ENCODE measurements at regions not wholly inside any gene's neighbourhood (a gene's known extent, or its start where the extent isn't known, plus 50 kb on each side); places are given as distances from the start of the nearest gene placed in this dataset.

DNA sequence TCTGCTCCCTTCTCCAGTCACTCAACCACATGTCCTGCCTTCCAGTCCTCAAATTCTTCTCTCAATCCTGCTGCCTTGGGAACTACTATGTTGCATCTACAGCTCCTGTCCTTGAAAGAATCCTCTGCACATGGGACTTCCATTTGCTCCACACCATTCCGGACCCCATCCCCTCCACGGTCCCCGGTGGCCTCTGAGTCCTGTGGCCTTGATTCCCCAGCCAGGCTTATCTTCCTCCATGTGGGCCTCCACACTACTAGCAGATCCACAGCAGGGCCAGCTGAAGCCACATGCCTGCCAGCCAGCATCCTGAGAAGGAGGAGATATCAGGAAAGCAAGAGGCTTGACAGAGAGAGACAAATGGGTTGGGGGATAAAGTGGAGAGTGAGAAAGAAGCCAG is 1323.8 kb downstream of the UQCRFS1 start:
- Mint-ChIP-seq H3K4me3 (no peak overlapping the region), H3K36me3 (no peaks in the 10 kb centered on the region), H3K27ac (no peak overlapping the region), H3K27me3 (no peaks in the 10 kb centered on the region), H3K4me1 (ENCODE audit: low read depth in 2 of 2) (no peaks in the 10 kb centered on the region), H3K9me3 (peaks cover 16% of the 10 kb centered on the region)
- ATAC-seq (no peak), DNase-seq (ENCODE audit: low spot score) (no peak)

DNA sequence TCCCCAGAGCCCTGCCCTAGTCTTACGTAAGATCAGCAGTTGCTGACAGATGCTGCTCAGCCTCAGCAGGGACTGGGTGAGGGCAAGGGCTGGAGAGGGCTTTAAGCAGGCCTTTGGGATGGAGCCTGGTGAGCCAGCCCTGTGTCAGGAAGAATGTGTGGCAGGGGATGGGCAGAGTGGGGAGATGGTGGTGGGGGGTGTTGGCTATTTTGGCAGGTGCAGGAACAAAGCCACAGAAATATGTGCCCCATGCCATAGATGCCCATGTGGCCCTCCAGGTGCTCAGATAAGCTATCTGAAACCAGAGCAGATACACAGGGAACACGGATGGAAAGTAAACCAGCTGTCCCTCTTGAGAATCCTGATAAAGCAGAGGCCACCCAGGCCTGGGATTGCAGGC is 1325.0 kb downstream of the UQCRFS1 start:
- no peaks in the 10 kb centered on the region for H3K36me3 Mint-ChIP-seq
- no peak for ATAC-seq
- no peak overlapping the region for H3K27ac Mint-ChIP-seq
- DNase-seq (ENCODE audit: low spot score) = no peak
- no peaks in the 10 kb centered on the region for H3K27me3 Mint-ChIP-seq
- peaks cover 15% of the 10 kb centered on the region for H3K9me3 Mint-ChIP-seq
- H3K4me1 Mint-ChIP-seq (ENCODE audit: low read depth in 2 of 2) = no peaks in the 10 kb centered on the region
- no peak overlapping the region for H3K4me3 Mint-ChIP-seq

GRCh38 chr19:27885359-27885758 is 1327.6 kb downstream of the UQCRFS1 start:
- Mint-ChIP-seq H3K27me3 (no peaks in the 10 kb centered on the region), H3K36me3 (no peaks in the 10 kb centered on the region), H3K27ac (no peak overlapping the region), H3K4me3 (no peak overlapping the region), H3K9me3 (peaks cover 20% of the 10 kb centered on the region), H3K4me1 (ENCODE audit: low read depth in 2 of 2) (no peaks in the 10 kb centered on the region)
- no peak for ATAC-seq
- DNase-seq (ENCODE audit: low spot score) = no peak

GRCh38 chr19:27884376-27884775 is 1328.6 kb downstream of the UQCRFS1 start:
- Mint-ChIP-seq H3K4me3 (no peak overlapping the region), H3K9me3 (peaks cover 20% of the 10 kb centered on the region), H3K4me1 (ENCODE audit: low read depth in 2 of 2) (no peaks in the 10 kb centered on the region), H3K27me3 (no peaks in the 10 kb centered on the region), H3K27ac (no peak overlapping the region), H3K36me3 (no peaks in the 10 kb centered on the region)
- ATAC-seq (no peak), DNase-seq (ENCODE audit: low spot score) (no peak)

GRCh38 chr19:27881213-27881612 is 1331.7 kb downstream of the UQCRFS1 start:
- H3K4me3 Mint-ChIP-seq = no peak overlapping the region
- ATAC-seq (no peak), DNase-seq (ENCODE audit: low spot score) (no peak)
- H3K27ac Mint-ChIP-seq = no peak overlapping the region
- H3K9me3 Mint-ChIP-seq = peaks cover 28% of the 10 kb centered on the region
- no peaks in the 10 kb centered on the region for H3K4me1 Mint-ChIP-seq (ENCODE audit: low read depth in 2 of 2)
- no peaks in the 10 kb centered on the region for H3K36me3 Mint-ChIP-seq
- no peaks in the 10 kb centered on the region for H3K27me3 Mint-ChIP-seq

- DNase-seq (ENCODE audit: low spot score) = no peak
- H3K36me3 Mint-ChIP-seq = no peaks in the 10 kb centered on the region
- no peaks in the 10 kb centered on the region for H3K4me1 Mint-ChIP-seq (ENCODE audit: low read depth in 2 of 2)
- no peaks in the 10 kb centered on the region for H3K27me3 Mint-ChIP-seq
- no peak for ATAC-seq
- no peak overlapping the region for H3K4me3 Mint-ChIP-seq
- peaks cover 17% of the 10 kb centered on the region for H3K9me3 Mint-ChIP-seq
- H3K27ac Mint-ChIP-seq = no peak overlapping the region
Measured at GRCh38 chr19:27876976-27877512, 1335.9 kb downstream of the UQCRFS1 start.

- Mint-ChIP-seq H3K9me3 (peaks cover 18% of the 10 kb centered on the region), H3K27me3 (no peaks in the 10 kb centered on the region), H3K36me3 (no peaks in the 10 kb centered on the region), H3K4me3 (no peak overlapping the region), H3K4me1 (ENCODE audit: low read depth in 2 of 2) (no peaks in the 10 kb centered on the region), H3K27ac (no peak overlapping the region)
- ATAC-seq = no peak
- no peak for DNase-seq (ENCODE audit: low spot score)
Measured at GRCh38 chr19:27876489-27876888, 1336.5 kb downstream of the UQCRFS1 start.

DNA sequence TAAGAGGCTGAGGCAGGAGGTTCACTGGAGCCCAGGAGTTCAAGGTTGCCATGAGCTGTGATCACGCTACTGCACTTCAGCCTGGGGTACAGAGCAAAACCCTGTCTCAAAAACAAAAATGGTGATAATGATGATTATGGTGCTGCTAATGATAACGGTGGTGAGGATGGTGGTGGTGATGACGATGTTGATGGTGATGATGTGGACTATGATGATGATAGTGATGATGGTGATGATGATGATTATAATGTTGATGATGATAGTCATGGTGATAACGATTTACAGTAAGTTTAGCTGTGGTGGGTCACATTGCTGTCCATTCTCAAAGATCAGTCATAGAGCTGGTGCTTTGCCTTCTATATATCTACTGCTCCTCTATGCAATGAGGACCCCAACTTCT is 1340.6 kb downstream of the UQCRFS1 start:
- no peak overlapping the region for H3K4me3 Mint-ChIP-seq
- no peaks in the 10 kb centered on the region for H3K27me3 Mint-ChIP-seq
- ATAC-seq = no peak
- H3K9me3 Mint-ChIP-seq = peaks cover 8% of the 10 kb centered on the region
- H3K4me1 Mint-ChIP-seq (ENCODE audit: low read depth in 2 of 2) = no peaks in the 10 kb centered on the region
- H3K36me3 Mint-ChIP-seq = no peaks in the 10 kb centered on the region
- no peak for DNase-seq (ENCODE audit: low spot score)
- no peak overlapping the region for H3K27ac Mint-ChIP-seq

GRCh38 chr19:27870293-27870692 is 1342.7 kb downstream of the UQCRFS1 start:
- Mint-ChIP-seq H3K27me3 (no peaks in the 10 kb centered on the region), H3K4me3 (no peak overlapping the region), H3K27ac (no peak overlapping the region), H3K9me3 (peaks cover 13% of the 10 kb centered on the region), H3K4me1 (ENCODE audit: low read depth in 2 of 2) (no peaks in the 10 kb centered on the region), H3K36me3 (peaks cover 12% of the 10 kb centered on the region)
- no peak for ATAC-seq
- DNase-seq (ENCODE audit: low spot score) = no peak

DNA sequence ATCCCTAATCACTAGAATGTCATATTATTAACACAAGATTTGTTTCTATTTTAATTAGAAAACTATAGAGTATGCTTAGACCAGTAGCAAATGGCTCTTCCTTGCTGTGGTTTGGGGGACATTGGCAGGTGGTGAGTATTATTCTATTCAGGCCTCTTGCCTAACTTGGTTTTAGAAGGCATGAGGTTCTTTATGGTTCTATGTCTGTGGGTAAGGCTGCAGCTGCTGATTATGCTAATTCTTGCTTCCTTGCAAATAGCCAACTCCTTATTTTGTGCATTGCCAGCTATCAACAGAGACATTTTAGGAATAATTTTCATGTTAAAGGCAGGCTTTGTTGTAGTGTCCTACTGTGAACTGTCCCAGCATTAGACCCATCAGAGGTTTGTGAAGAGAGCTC is 1344.9 kb downstream of the UQCRFS1 start:
- H3K27ac Mint-ChIP-seq = no peak overlapping the region
- ATAC-seq (no peak), DNase-seq (ENCODE audit: low spot score) (no peak)
- H3K27me3 Mint-ChIP-seq = no peaks in the 10 kb centered on the region
- H3K4me1 Mint-ChIP-seq (ENCODE audit: low read depth in 2 of 2) = no peaks in the 10 kb centered on the region
- peaks cover 13% of the 10 kb centered on the region for H3K36me3 Mint-ChIP-seq
- peaks cover 13% of the 10 kb centered on the region for H3K9me3 Mint-ChIP-seq
- no peak overlapping the region for H3K4me3 Mint-ChIP-seq

DNA sequence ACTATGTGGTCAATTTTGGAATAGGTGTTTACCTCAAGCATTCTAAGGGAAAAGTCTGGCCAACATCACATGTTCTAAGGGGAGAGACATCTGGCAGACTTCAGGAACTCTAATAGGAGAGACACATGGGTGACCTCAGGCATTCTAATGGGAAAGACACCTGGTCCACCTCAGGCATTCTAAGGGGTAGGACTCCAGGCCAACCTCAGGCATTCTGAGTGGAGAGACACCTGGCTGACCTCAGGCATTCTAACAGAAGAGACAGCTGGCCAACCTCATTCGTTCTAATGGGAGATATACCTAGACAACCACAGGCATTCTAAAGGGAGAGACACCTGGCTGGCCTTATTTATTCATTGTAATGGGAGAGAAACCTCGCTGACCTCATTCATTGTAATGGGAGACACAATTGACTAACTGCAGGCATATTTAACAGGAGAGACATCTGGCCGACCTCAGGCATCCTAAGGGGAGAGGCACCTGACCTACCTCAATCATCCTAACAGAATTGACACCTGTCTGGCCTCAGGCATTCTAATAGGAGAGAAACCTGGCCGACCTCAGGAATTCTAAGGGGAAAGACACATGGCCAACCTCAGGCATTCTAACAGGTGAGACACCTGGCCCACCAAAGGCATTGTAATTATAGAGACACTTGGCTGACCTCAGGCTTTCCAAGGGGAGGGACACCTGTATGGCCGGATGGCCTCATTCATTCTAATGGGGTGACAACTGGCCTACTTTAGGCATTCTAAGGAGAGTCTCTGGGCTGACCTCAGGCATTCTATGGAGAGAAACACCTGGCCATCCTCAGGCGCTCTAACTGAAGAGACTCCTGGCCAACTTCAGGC is 1346.8 kb downstream of the UQCRFS1 start:
- Mint-ChIP-seq H3K27me3 (no peaks in the 10 kb centered on the region), H3K27ac (no peak overlapping the region), H3K9me3 (peaks cover 15% of the 10 kb centered on the region), H3K4me3 (no peak overlapping the region), H3K4me1 (ENCODE audit: low read depth in 2 of 2) (no peaks in the 10 kb centered on the region), H3K36me3 (peaks cover 20% of the 10 kb centered on the region)
- DNase-seq (ENCODE audit: low spot score) = no peak
- ATAC-seq = no peak

DNA sequence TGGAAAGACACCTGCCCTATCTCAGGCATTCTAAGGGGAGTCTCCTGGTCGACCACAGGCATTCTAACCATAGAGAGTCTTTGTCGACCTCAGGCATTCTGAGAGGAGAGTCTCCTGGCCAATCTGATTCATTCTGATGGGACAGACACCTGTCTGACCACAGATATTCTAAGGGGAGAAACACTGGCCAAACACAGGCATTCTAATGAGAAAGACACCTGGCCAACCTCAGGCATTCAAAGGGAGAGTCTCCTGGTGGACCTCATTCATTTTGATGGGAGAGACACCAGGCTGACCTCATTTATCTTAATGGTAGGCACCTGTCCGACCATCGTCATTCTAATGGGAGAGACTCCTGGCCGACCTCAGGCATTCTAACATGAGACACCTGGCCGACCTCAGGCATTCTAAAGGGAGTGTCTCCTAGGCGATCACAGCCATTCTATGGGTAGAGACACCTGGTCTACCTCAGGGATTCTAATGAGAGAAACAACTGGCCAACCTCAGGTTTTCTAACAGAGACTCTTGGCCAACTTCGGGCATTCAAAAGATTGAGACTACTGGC is 1351.5 kb downstream of the UQCRFS1 start:
- Mint-ChIP-seq H3K36me3 (peaks cover 54% of the 10 kb centered on the region), H3K4me1 (ENCODE audit: low read depth in 2 of 2) (no peaks in the 10 kb centered on the region), H3K4me3 (no peak overlapping the region), H3K27me3 (no peaks in the 10 kb centered on the region), H3K27ac (no peak overlapping the region), H3K9me3 (peaks cover 40% of the 10 kb centered on the region)
- no peak for ATAC-seq
- DNase-seq (ENCODE audit: low spot score) = no peak

DNA sequence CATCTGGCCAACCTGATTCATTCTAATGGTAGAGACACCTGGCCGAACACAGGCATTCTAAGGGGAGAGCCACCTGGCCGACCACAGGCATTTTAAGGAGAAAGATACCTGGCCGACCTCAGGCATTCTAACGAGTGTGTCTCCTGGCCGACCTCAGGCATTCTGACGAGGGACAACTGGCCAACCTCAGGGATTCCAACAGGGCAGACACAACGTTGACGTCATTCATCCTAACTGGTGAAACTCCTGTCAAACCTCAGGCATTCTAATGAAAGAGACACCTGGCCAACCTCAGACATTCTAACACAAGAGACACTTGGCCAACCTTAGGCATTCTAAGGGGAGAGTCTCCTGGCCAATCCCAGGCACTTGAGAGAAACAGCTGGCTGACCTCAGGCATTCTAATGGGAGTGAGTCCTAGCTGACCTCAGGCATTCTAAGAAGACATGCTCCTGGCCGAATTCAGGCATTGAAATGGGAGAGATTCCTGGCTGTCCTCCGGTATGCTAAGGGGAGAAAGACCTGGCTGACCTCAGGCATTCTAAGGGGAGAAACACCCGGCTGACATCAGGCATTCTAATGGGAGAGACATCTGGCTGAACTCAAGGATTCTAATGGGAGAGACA is 1352.5 kb downstream of the UQCRFS1 start:
- Mint-ChIP-seq H3K4me1 (ENCODE audit: low read depth in 2 of 2) (no peaks in the 10 kb centered on the region), H3K36me3 (peaks cover 48% of the 10 kb centered on the region)
- no peak for ATAC-seq

DNA sequence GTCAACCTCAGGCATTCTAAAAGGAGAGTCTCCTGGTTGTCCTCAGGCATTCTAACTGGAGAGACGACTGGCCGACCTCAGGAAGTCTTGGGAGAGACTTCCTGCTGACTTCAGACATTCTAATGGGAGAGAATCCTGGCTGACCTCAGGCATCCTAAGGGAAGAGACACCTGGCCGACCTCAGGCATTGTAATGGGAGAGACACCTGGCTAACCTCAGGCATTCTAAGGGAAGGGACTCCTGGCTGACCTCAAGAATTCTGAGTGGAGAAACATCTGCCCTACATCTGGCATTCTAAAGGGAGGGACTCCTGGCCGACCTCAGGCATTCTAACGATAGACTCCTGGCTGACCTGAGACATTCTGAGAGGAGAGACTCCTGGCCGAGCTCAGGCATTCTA is 1353.3 kb downstream of the UQCRFS1 start:
- H3K4me3 Mint-ChIP-seq = no peak overlapping the region

More for the DNA sequence above, 1352.5 kb downstream of the UQCRFS1 start:
- Mint-ChIP-seq H3K27me3 (no peaks in the 10 kb centered on the region), H3K27ac (no peak overlapping the region), H3K9me3 (peaks cover 40% of the 10 kb centered on the region), H3K4me3 (no peak overlapping the region)
- DNase-seq (ENCODE audit: low spot score) = no peak

More for the DNA sequence above, 1353.3 kb downstream of the UQCRFS1 start:
- H3K9me3 Mint-ChIP-seq = peaks cover 45% of the 10 kb centered on the region
- DNase-seq (ENCODE audit: low spot score) = no peak
- peaks cover 54% of the 10 kb centered on the region for H3K36me3 Mint-ChIP-seq
- no peak overlapping the region for H3K27ac Mint-ChIP-seq
- ATAC-seq = no peak
- no peaks in the 10 kb centered on the region for H3K27me3 Mint-ChIP-seq
- H3K4me1 Mint-ChIP-seq (ENCODE audit: low read depth in 2 of 2) = no peaks in the 10 kb centered on the region
